DOHH2 (cell line): ENCODE measurements at regions not wholly inside any gene's neighbourhood (a gene's known extent, or its start where the extent isn't known, plus 50 kb on each side); places are given as distances from the start of the nearest gene placed in this dataset.

Experiments used
- CTCF ChIP-seq: fragments of 200-600 bp; sonication (generic); IDR thresholded peaks from one replicate; pipeline ENCODE4 v1.5.1; 2014; ENCODE audit warnings: antibody characterized with exemption, mild to moderate bottlenecking, low read depth, low read length; ENCODE audit not compliant: poor library complexity, severe bottlenecking
- EZH2phosphoT487 ChIP-seq: fragments of 200-600 bp; sonication (generic); IDR thresholded peaks from 2 replicates; pipeline ENCODE4 v1.6.1; 2017; ENCODE audit warnings: borderline replicate concordance, mild to moderate bottlenecking, antibody characterized with exemption, low read length, moderate library complexity, mixed read lengths

GRCh38 chr4:187301923-187302322 is 578.3 kb upstream of the FAT1 start:
- no peak for TF ChIP-seq CTCF
- no peak for TF ChIP-seq EZH2phosphoT487
